Caki2 (cell line): ENCODE measurements at regions not wholly inside any gene's neighbourhood (a gene's known extent, or its start where the extent isn't known, plus 50 kb on each side); places are given as distances from the start of the nearest gene placed in this dataset.
"Not testable (repeated sequence)": the region's sequence is repeated elsewhere in the genome, so short reads cannot be mapped to it uniquely, and the experiment has no call there.

Source experiments
- DNase-seq: peaks from one replicate; pipeline ENCODE4 v3.0.0-alpha.2; 2015; ENCODE audit warnings: low read depth
- in situ Hi-C: cut with HindIII; loops from 2 replicates; pipeline ENCODE4 v1.10.0; 2016; ENCODE audit warnings: low sequenced_read_pairs, low pct_unique_long_range_greater_than_20kb, mixed read lengths

- DNase-seq, in situ Hi-C loops: not testable (repeated sequence)
Observed at GRCh38 chr13:50233574-50233973, 218.3 kb downstream of the KCNRG start.

GRCh38 chr13:50235604-50236342 lies 220.5 kb downstream of the KCNRG start:
- no peak for DNase-seq
- in situ Hi-C loops = no loop called here

- DNase-seq = no peak
- in situ Hi-C loops = no loop called here
Observed at GRCh38 chr13:50236898-50237318, 221.7 kb downstream of the KCNRG start.

- no peak for DNase-seq
- in situ Hi-C loops = no loop called here
Observed at GRCh38 chr13:50238922-50239321, 223.7 kb downstream of the KCNRG start.

- no peak for DNase-seq
- in situ Hi-C loops = no loop called here
Observed at GRCh38 chr13:50241479-50241878, 226.2 kb downstream of the KCNRG start.

- in situ Hi-C loops = no loop called here
- no peak for DNase-seq
Observed at GRCh38 chr13:50243931-50244330, 228.7 kb downstream of the KCNRG start.

- DNase-seq = no peak
Observed at GRCh38 chr13:50244355-50244712, 229.1 kb downstream of the KCNRG start.

GRCh38 chr13:50244713-50245574 lies 229.7 kb downstream of the KCNRG start:
- in situ Hi-C loops = no loop called here

More at GRCh38 chr13:50244355-50244712, 229.1 kb downstream of the KCNRG start:
- in situ Hi-C loops = no loop called here

GRCh38 chr13:50247223-50247622 lies 232.0 kb downstream of the KCNRG start:
- in situ Hi-C loops = no loop called here
- DNase-seq = no peak

More at GRCh38 chr13:50244713-50245574, 229.7 kb downstream of the KCNRG start:
- DNase-seq = peak; percentile 91

GRCh38 chr13:50248516-50249143 lies 233.4 kb downstream of the KCNRG start:
- in situ Hi-C loops = no loop called here
- DNase-seq = peak; percentile 33

- in situ Hi-C loops = no loop called here
- DNase-seq = no peak
Observed at GRCh38 chr13:50249144-50249521, 233.9 kb downstream of the KCNRG start.

GRCh38 chr13:50250401-50250800 lies 235.2 kb downstream of the KCNRG start:
- in situ Hi-C loops = no loop called here
- no peak for DNase-seq

GRCh38 chr13:50255639-50256038 lies 240.4 kb downstream of the KCNRG start:
- in situ Hi-C loops = no loop called here
- no peak for DNase-seq

GRCh38 chr13:50256536-50257321 lies 241.5 kb downstream of the KCNRG start:
- DNase-seq, in situ Hi-C loops: not testable (repeated sequence)

GRCh38 chr13:50257646-50258045 lies 242.4 kb downstream of the KCNRG start:
- in situ Hi-C loops = no loop called here

GRCh38 chr13:50261130-50261901 lies 246.1 kb downstream of the KCNRG start:
- DNase-seq = no peak
- in situ Hi-C loops = no loop called here

More at GRCh38 chr13:50257646-50258045, 242.4 kb downstream of the KCNRG start:
- no peak for DNase-seq

GRCh38 chr13:50267066-50267465 lies 251.8 kb downstream of the KCNRG start:
- no peak for DNase-seq
- in situ Hi-C loops = no loop called here

GRCh38 chr13:50267917-50268316 lies 252.7 kb downstream of the KCNRG start:
- in situ Hi-C loops = no loop called here
- no peak for DNase-seq
